ENCODE measurements at regions not wholly inside any gene's neighbourhood (a gene's known extent, or its start where the extent isn't known, plus 50 kb on each side); places are given as distances from the start of the nearest gene placed in this dataset.

- no peak overlapping the region for H3K4me2 ChIP-seq (ENCODE audit: insufficient read depth, low read length)
- no peak for DNase-seq (ENCODE audit: insufficient read length, low spot score, missing footprints)
- no peaks in the 10 kb centered on the region for H4K20me1 ChIP-seq (ENCODE audit: insufficient read depth, low read length)
- no peaks in the 10 kb centered on the region for H3K79me2 ChIP-seq (ENCODE audit: insufficient read depth, low read length)
- H3K27ac ChIP-seq (ENCODE audit: low read depth, low read length), result no peak overlapping the region
- no peak overlapping the region for H2AFZ ChIP-seq (ENCODE audit: low read length)
- no peaks in the 10 kb centered on the region for H3K9me3 ChIP-seq (ENCODE audit: low read depth, low read length)
- H3K4me3 ChIP-seq (ENCODE audit: insufficient read depth, low read length), result no peak overlapping the region
- no peaks in the 10 kb centered on the region for H3K27me3 ChIP-seq (ENCODE audit: insufficient read depth, low read length)
- no peaks in the 10 kb centered on the region for H3K36me3 ChIP-seq (ENCODE audit: insufficient read depth, low read length)
- TF ChIP-seq CTCF (IDR thresholded peaks at IDR 0.05; ENCODE audit: extremely low read depth, low read depth, low read length), result no peak
- peaks cover 3% of the 10 kb centered on the region for H3K4me1 ChIP-seq (ENCODE audit: insufficient read depth, low read length)
Measured at GRCh38 chr4:170651786-170652185, 562.0 kb upstream of the AADAT start.

- no peak overlapping the region for H3K4me2 ChIP-seq (ENCODE audit: insufficient read depth, low read length)
- H3K4me1 ChIP-seq (ENCODE audit: insufficient read depth, low read length), result no peaks in the 10 kb centered on the region
- H4K20me1 ChIP-seq (ENCODE audit: insufficient read depth, low read length), result no peaks in the 10 kb centered on the region
- no peak overlapping the region for H3K4me3 ChIP-seq (ENCODE audit: insufficient read depth, low read length)
- no peak overlapping the region for H3K27ac ChIP-seq (ENCODE audit: low read depth, low read length)
- no peak overlapping the region for H2AFZ ChIP-seq (ENCODE audit: low read length)
- peaks cover 4% of the 10 kb centered on the region for H3K9me3 ChIP-seq (ENCODE audit: low read depth, low read length)
- no peaks in the 10 kb centered on the region for H3K79me2 ChIP-seq (ENCODE audit: insufficient read depth, low read length)
- no peaks in the 10 kb centered on the region for H3K36me3 ChIP-seq (ENCODE audit: insufficient read depth, low read length)
- no peak for DNase-seq (ENCODE audit: insufficient read length, low spot score, missing footprints)
- no peak for TF ChIP-seq CTCF (IDR thresholded peaks at IDR 0.05; ENCODE audit: extremely low read depth, low read depth, low read length)
- no peaks in the 10 kb centered on the region for H3K27me3 ChIP-seq (ENCODE audit: insufficient read depth, low read length)
Measured at GRCh38 chr4:170627418-170627817, 537.7 kb upstream of the AADAT start.

GRCh38 chr4:170623899-170624298, 534.1 kb upstream of the AADAT start:
- Histone ChIP-seq H3K4me2 (ENCODE audit: insufficient read depth, low read length) (no peak overlapping the region), H3K4me1 (ENCODE audit: insufficient read depth, low read length) (no peaks in the 10 kb centered on the region), H2AFZ (ENCODE audit: low read length) (no peak overlapping the region), H3K27me3 (ENCODE audit: insufficient read depth, low read length) (no peaks in the 10 kb centered on the region), H3K9me3 (ENCODE audit: low read depth, low read length) (no peaks in the 10 kb centered on the region), H3K79me2 (ENCODE audit: insufficient read depth, low read length) (no peaks in the 10 kb centered on the region), H3K27ac (ENCODE audit: low read depth, low read length) (no peak overlapping the region), H4K20me1 (ENCODE audit: insufficient read depth, low read length) (no peaks in the 10 kb centered on the region), H3K4me3 (ENCODE audit: insufficient read depth, low read length) (no peak overlapping the region), H3K36me3 (ENCODE audit: insufficient read depth, low read length) (no peaks in the 10 kb centered on the region)
- DNase-seq (ENCODE audit: insufficient read length, low spot score, missing footprints), result no peak
- no peak for TF ChIP-seq CTCF (IDR thresholded peaks at IDR 0.05; ENCODE audit: extremely low read depth, low read depth, low read length)

- no peak overlapping the region for H3K4me3 ChIP-seq (ENCODE audit: insufficient read depth, low read length)
- DNase-seq (ENCODE audit: insufficient read length, low spot score, missing footprints), result no peak
- no peak overlapping the region for H3K27ac ChIP-seq (ENCODE audit: low read depth, low read length)
- H4K20me1 ChIP-seq (ENCODE audit: insufficient read depth, low read length), result no peaks in the 10 kb centered on the region
- H3K9me3 ChIP-seq (ENCODE audit: low read depth, low read length), result no peaks in the 10 kb centered on the region
- no peaks in the 10 kb centered on the region for H3K36me3 ChIP-seq (ENCODE audit: insufficient read depth, low read length)
- TF ChIP-seq CTCF (IDR thresholded peaks at IDR 0.05; ENCODE audit: extremely low read depth, low read depth, low read length), result no peak
- no peak overlapping the region for H2AFZ ChIP-seq (ENCODE audit: low read length)
- H3K79me2 ChIP-seq (ENCODE audit: insufficient read depth, low read length), result no peaks in the 10 kb centered on the region
- H3K4me1 ChIP-seq (ENCODE audit: insufficient read depth, low read length), result no peaks in the 10 kb centered on the region
- H3K4me2 ChIP-seq (ENCODE audit: insufficient read depth, low read length), result no peak overlapping the region
- no peaks in the 10 kb centered on the region for H3K27me3 ChIP-seq (ENCODE audit: insufficient read depth, low read length)
Measured at GRCh38 chr4:170610434-170610833, 520.7 kb upstream of the AADAT start.

Measured in osteoblast (primary cell).